ENCODE measurements at regions not wholly inside any gene's neighbourhood (a gene's known extent, or its start where the extent isn't known, plus 50 kb on each side); places are given as distances from the start of the nearest gene placed in this dataset.

GRCh38 chr13:72168126-72168855, 301.3 kb upstream of the DACH1 start:
- DNase-seq (ENCODE audit: low read depth) = no peak

- peak; percentile 46 for DNase-seq (ENCODE audit: low read depth)
Observed at GRCh38 chr13:72166102-72166650, 299.2 kb upstream of the DACH1 start.

- no peak for DNase-seq (ENCODE audit: low read depth)
Observed at GRCh38 chr13:72165276-72165675, 298.3 kb upstream of the DACH1 start.

- no peak for DNase-seq (ENCODE audit: low read depth)
Observed at GRCh38 chr13:72164811-72165210, 297.8 kb upstream of the DACH1 start.

- DNase-seq (ENCODE audit: low read depth) = peak; percentile 42
Observed at GRCh38 chr13:72163678-72164077, 296.7 kb upstream of the DACH1 start.

GRCh38 chr13:72160977-72161376, 294.0 kb upstream of the DACH1 start:
- no peak for DNase-seq (ENCODE audit: low read depth)

GRCh38 chr13:72156760-72157159, 289.8 kb upstream of the DACH1 start:
- DNase-seq (ENCODE audit: low read depth) = no peak

- DNase-seq (ENCODE audit: low read depth) = no peak
Observed at GRCh38 chr13:72153272-72153671, 286.3 kb upstream of the DACH1 start.

- peak; percentile 31 for DNase-seq (ENCODE audit: low read depth)
Observed at GRCh38 chr13:72151241-72151640, 284.2 kb upstream of the DACH1 start.

GRCh38 chr13:72150502-72150901, 283.5 kb upstream of the DACH1 start:
- no peak for DNase-seq (ENCODE audit: low read depth)

- no peak for DNase-seq (ENCODE audit: low read depth)
Observed at GRCh38 chr13:72149701-72150100, 282.7 kb upstream of the DACH1 start.

- peak; percentile 45 for DNase-seq (ENCODE audit: low read depth)
Observed at GRCh38 chr13:72146816-72147215, 279.8 kb upstream of the DACH1 start.

GRCh38 chr13:72145383-72145782, 278.4 kb upstream of the DACH1 start:
- no peak for DNase-seq (ENCODE audit: low read depth)

- DNase-seq (ENCODE audit: low read depth) = no peak
Observed at GRCh38 chr13:72144636-72145035, 277.6 kb upstream of the DACH1 start.

- DNase-seq (ENCODE audit: low read depth) = peak; percentile 11
Observed at GRCh38 chr13:72141855-72142519, 275.0 kb upstream of the DACH1 start.

GRCh38 chr13:72139192-72139591, 272.2 kb upstream of the DACH1 start:
- no peak for DNase-seq (ENCODE audit: low read depth)

- DNase-seq (ENCODE audit: low read depth) = no peak
Observed at GRCh38 chr13:72132075-72132474, 265.1 kb upstream of the DACH1 start.

GRCh38 chr13:72129117-72129516, 262.1 kb upstream of the DACH1 start:
- DNase-seq (ENCODE audit: low read depth) = no peak

GRCh38 chr13:72127031-72127430, 260.0 kb upstream of the DACH1 start:
- DNase-seq (ENCODE audit: low read depth) = no peak

- no peak for DNase-seq (ENCODE audit: low read depth)
Observed at GRCh38 chr13:72126424-72126823, 259.4 kb upstream of the DACH1 start.

- DNase-seq (ENCODE audit: low read depth) = no peak
Observed at GRCh38 chr13:72125561-72125960, 258.6 kb upstream of the DACH1 start.

- no peak for DNase-seq (ENCODE audit: low read depth)
Observed at GRCh38 chr13:72122661-72123255, 255.8 kb upstream of the DACH1 start.

GRCh38 chr13:72121466-72121865, 254.5 kb upstream of the DACH1 start:
- no peak for DNase-seq (ENCODE audit: low read depth)

All from RPMI7951 (cell line).